SK-N-SH (cell line): ENCODE measurements at regions not wholly inside any gene's neighbourhood (a gene's known extent, or its start where the extent isn't known, plus 50 kb on each side); places are given as distances from the start of the nearest gene placed in this dataset.

Experiments
- CHD2 ChIP-seq: fragments of 150-350 bp; IDR thresholded peaks from 2 replicates; pipeline ENCODE4 v1.6.1; 2018; ENCODE audit warnings: low read length; ENCODE audit not compliant: partially characterized antibody
- CTCF ChIP-seq: fragments of 200-600 bp; sonication (generic); IDR thresholded peaks from 2 replicates; pipeline ENCODE4 v1.6.1; 2017; ENCODE audit warnings: antibody characterized with exemption, mild to moderate bottlenecking, moderate library complexity
- ELF1 ChIP-seq: IDR thresholded peaks from 2 replicates; pipeline ENCODE4 v1.4.0; 2012
- EP300 ChIP-seq, 2 experiments: IDR thresholded peaks; 2 replicates each; pipeline versions ENCODE4 v1.4.0 to v1.6.1; 2012; ENCODE audit warnings: borderline replicate concordance in 1 of 2, low read depth in 1 of 2, low read length in 1 of 2
- GABPA ChIP-seq: IDR thresholded peaks from 2 replicates; pipeline ENCODE4 v1.4.0; 2012; ENCODE audit warnings: low read depth, mild to moderate bottlenecking
- JUND ChIP-seq: IDR thresholded peaks from 2 replicates; pipeline ENCODE4 v1.4.0; 2012
- TAF1 ChIP-seq: IDR thresholded peaks from 2 replicates; pipeline ENCODE4 v1.6.1; 2012; ENCODE audit warnings: low read depth, mild to moderate bottlenecking, low read length, moderate library complexity, borderline replicate concordance

GRCh38 chr1:23625929-23626535, 65.6 kb upstream of the RPL11 start:
- TF ChIP-seq CHD2, result no peak
- TF ChIP-seq JUND, result no peak
- no peak for TF ChIP-seq TAF1
- no peak for TF ChIP-seq ELF1
- TF ChIP-seq CTCF, result no peak
- TF ChIP-seq GABPA, result no peak
- TF ChIP-seq EP300 (IDR thresholded peaks at IDR 0.05; ENCODE audit: borderline replicate concordance in 1 of 2, low read depth in 1 of 2, low read length in 1 of 2), result no peak
